ENCODE measurements at regions not wholly inside any gene's neighbourhood (a gene's known extent, or its start where the extent isn't known, plus 50 kb on each side); places are given as distances from the start of the nearest gene placed in this dataset.
"Not testable (repeated sequence)": the region's sequence is repeated elsewhere in the genome, so short reads cannot be mapped to it uniquely, and the experiment has no call there.

DNA sequence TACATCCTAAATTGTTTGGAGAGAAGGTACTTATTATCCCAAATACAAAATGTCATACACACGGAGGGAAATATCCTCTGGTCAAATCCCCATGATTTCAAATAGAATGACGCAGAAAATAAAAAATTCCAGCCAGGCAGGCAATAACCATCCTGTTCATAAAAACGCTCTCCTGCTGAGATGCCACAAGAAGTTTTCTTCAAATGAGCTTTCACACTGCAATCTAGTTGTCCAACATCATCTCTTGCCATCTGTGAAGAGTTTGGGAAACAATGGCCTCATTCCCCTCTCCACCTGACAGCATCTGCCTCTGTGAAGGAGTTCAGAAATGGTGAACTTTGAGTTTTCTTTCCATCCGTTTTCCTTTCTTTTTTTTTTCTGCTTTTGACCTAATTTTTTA, 83.3 kb upstream of the SLC30A5 start:
- H3K36me3 Mint-ChIP-seq = no peaks in the 10 kb centered on the region
- no peak overlapping the region for H3K4me3 Mint-ChIP-seq
- CTCF ChIA-PET = no interaction called here
- peaks cover 43% of the 10 kb centered on the region for H3K27me3 Mint-ChIP-seq
- no peaks in the 10 kb centered on the region for H3K4me1 Mint-ChIP-seq
- no peak overlapping the region for H3K27ac Mint-ChIP-seq
- no peak for DNase-seq
- H3K9me3 Mint-ChIP-seq = no peaks in the 10 kb centered on the region

DNA sequence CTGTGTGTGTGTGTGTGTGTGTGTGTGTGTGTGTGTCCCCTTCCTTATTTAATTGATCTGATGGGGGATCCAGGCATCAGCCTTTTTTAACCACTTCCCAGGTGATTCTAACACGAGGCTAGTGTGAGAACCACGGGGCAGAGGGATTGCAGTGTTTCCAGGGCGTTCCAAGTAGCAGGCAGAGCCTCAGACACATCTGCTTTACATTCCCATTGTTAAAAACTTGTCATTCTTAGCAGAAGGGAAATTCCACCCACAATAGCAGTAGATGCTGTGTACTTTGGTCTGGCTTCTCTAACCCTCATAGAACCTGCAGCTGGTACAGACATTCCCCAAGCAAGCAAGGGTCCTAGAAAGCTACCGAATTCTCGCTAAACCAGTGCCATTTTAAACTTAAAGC, 81.9 kb upstream of the SLC30A5 start:
- Mint-ChIP-seq H3K36me3 (no peaks in the 10 kb centered on the region), H3K27me3 (peaks cover 40% of the 10 kb centered on the region), H3K4me3 (no peak overlapping the region), H3K9me3 (no peaks in the 10 kb centered on the region), H3K27ac (no peak overlapping the region), H3K4me1 (no peaks in the 10 kb centered on the region)
- no peak for DNase-seq
- CTCF ChIA-PET = interaction anchor here (1.0 kb wide), 1 partner anchor 10 kb away, joined by 3 read pairs; no protein-coding TSS in a partner anchor

DNA sequence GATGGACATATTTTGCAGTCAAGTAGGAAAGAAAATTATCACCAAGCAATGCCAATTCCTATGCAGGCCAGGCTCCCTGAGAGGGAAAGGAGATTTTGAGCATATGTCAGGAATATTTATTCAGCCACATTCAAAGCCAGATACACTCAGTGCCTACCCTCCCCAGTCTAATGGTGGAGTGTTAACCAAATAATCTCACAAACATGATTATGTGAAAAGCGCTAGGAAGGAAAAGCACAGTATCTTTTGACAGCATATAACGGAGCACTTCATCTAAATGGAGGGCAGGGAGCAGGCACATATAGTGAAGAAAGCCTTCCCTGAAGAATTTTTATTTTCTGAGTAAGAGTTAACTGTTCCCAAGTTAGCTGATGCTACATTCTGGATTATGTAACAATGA, 80.3 kb upstream of the SLC30A5 start:
- DNase-seq = no peak
- Mint-ChIP-seq H3K4me3 (no peak overlapping the region), H3K27me3 (peaks cover 35% of the 10 kb centered on the region), H3K27ac (no peak overlapping the region), H3K4me1 (no peaks in the 10 kb centered on the region), H3K9me3 (no peaks in the 10 kb centered on the region), H3K36me3 (no peaks in the 10 kb centered on the region)
- CTCF ChIA-PET = no interaction called here

DNA sequence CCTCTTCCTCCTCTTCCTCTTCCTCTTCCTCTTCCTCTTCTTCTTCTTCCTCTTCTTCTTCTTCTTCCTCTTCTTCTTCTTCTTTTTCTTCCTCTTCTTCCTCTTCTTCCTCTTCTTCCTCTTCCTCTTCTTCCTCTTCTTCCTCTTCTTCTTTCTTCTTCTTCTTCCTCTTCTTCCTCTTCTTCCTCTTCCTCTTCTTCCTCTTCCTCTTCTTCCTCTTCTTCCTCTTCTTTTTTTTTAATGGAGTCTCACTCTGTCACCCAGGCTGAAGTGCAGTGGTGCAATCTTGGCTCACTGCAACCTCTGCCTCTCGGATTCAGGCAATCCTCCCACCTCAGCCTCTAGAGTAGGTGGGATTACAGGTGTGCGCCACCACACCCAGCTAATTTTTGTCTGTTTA, 79.8 kb upstream of the SLC30A5 start:
- H3K27ac Mint-ChIP-seq = not testable (repeated sequence)

DNA sequence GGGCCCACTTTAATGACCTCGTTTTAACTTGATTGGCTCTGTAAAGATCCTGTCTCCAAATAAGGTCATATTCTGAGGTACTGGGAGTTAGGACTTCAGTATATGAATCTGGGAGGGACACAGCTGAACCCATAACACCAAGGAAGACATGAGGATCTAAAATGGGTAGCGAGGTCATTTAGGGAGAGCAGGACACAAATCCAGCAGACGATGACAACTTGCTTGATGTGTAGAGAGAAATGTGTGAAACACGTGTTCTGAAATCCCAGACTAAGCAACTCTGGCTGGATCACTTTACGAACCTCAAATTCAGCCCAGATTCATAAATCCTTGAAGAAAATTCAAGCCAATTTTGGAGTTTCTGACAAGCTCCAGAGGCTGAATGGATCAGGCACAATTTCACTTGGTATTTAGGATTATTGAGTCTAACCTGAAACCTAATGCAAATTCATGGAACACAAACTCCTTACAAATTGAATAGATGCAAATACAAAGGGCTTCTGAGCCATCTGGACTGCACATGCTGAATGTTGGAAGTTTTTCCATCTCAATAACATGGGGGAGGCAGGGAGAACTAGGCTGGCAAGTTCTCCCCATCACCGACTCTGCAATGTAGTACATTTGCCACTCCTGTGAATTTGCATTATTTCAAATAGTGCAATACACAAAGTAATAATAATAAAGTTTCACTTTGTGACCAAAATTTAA, 74.0 kb upstream of the SLC30A5 start:
- Mint-ChIP-seq H3K36me3 (no peaks in the 10 kb centered on the region), H3K27ac (no peak overlapping the region), H3K4me1 (peaks cover 2% of the 10 kb centered on the region), H3K27me3 (peaks cover 16% of the 10 kb centered on the region), H3K4me3 (no peak overlapping the region), H3K9me3 (no peaks in the 10 kb centered on the region)
- no peak for DNase-seq
- CTCF ChIA-PET = no interaction called here

More for the DNA sequence above, 79.8 kb upstream of the SLC30A5 start:
- peaks cover 34% of the 10 kb centered on the region for H3K27me3 Mint-ChIP-seq
- H3K9me3 Mint-ChIP-seq, DNase-seq, H3K4me1 Mint-ChIP-seq, H3K4me3 Mint-ChIP-seq, H3K36me3 Mint-ChIP-seq, CTCF ChIA-PET: not testable (repeated sequence)

DNA sequence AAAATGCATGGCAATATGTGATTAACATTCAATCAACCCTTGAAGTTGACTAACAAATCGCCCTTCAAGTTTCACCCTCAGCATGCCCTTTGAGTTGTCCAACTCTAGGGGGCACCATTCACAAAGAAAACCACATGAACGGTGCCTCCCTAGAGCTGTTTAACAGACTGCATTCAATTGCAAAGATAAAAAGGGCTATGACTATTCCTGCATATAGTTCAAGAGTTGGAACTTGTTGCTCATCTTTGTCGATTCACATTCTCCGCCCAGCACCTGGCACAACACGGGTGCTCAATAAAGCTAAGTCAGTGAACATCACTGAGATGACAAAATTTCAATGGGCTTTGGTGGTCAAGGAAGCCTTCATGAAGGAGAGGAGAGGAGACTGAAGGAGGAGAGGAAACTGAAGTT, 69.6 kb upstream of the SLC30A5 start:
- peak; percentile 45 for DNase-seq
- Mint-ChIP-seq H3K4me3 (no peak overlapping the region), H3K27ac (no peak overlapping the region), H3K36me3 (no peaks in the 10 kb centered on the region), H3K9me3 (no peaks in the 10 kb centered on the region), H3K4me1 (peaks cover 2% of the 10 kb centered on the region), H3K27me3 (peaks cover 13% of the 10 kb centered on the region)
- CTCF ChIA-PET = interaction anchor here (1.4 to 2.4 kb wide), 5 partner anchors 8 to 69 kb away, joined by 5 to 7 read pairs (median 6); partner anchors contain the start of gene SLC30A5

DNA sequence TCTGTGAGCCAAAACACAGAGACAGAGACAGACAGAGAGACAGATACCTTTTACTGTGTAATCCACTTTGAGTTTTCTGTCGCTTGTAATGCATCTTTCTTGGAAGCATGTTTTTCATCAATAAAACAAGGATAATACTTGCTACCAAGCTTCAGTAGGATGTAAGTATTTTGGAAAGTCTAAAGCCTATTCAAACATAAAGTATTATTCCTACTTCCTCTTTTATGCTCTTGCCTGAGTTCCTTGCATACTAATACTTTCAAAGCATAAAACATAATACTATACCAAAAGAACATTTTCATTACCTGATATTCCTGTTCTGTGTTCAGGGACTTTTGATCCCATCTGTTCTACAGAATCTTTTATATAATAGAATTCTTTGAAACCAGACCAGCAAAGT, 64.5 kb upstream of the SLC30A5 start:
- no peak for DNase-seq
- no peaks in the 10 kb centered on the region for H3K4me1 Mint-ChIP-seq
- no peaks in the 10 kb centered on the region for H3K36me3 Mint-ChIP-seq
- H3K27ac Mint-ChIP-seq = no peak overlapping the region
- no peak overlapping the region for H3K4me3 Mint-ChIP-seq
- CTCF ChIA-PET = interaction anchor here (1.6 kb wide), 1 partner anchor 14 kb away, joined by 5 read pairs; no protein-coding TSS in a partner anchor
- H3K27me3 Mint-ChIP-seq = peaks cover 7% of the 10 kb centered on the region
- no peaks in the 10 kb centered on the region for H3K9me3 Mint-ChIP-seq

DNA sequence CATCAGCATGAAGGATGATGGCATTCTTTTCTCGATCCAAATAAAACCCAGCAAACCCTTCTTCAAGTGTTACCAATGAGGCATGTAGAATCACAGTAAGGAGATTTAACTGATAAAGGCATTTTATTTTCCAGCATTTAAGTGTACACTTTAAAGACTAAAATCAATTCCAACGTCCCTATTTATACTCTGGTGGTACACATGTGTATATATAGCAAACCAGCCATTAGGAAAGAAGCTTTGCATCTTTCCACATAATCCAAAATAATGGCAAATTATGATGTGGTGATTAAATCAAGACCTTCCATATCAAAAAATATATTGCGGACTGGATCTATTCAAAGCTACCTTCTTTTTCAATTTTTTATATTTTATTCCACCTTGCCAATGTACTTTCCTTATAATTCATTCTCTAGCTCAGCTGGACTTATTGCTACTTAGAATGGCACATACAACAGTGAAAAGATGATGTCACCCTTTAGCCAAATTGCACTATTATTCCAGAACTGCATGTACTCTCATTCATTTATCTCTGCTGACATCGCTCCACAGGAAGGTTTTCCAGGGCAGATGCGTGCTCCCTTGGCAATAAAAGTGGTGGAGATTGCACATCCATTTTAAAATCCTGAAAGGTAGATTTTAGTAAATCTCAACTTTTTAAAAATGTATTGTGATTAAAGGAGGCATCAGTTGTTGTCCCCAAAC, 63.3 kb upstream of the SLC30A5 start:
- Mint-ChIP-seq H3K27ac (no peak overlapping the region), H3K27me3 (peaks cover 4% of the 10 kb centered on the region), H3K4me3 (no peak overlapping the region), H3K9me3 (no peaks in the 10 kb centered on the region), H3K4me1 (no peaks in the 10 kb centered on the region), H3K36me3 (no peaks in the 10 kb centered on the region)
- no peak for DNase-seq
- CTCF ChIA-PET = interaction anchor here (1.6 kb wide), 1 partner anchor 13 kb away, joined by 5 read pairs; no protein-coding TSS in a partner anchor

DNA sequence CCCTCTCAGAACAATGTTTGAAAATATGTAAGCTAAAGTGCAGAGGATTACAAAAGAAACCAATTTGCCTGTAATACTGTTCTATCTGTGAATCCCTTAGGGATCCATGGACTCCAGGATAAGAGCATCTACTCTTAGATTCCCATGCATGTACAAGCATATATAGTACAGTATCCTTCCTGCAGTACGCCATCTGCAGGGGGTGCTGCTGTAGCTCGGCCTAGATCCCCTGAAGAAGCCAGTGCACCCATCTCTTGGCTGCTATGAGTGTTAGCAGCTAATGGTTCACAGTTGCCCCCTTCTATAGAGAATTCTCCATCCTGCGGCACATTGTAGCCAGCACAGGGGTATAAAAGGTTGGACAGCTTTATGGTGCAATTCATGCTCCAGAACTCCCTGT, 61.8 kb upstream of the SLC30A5 start:
- Mint-ChIP-seq H3K27me3 (peaks cover 12% of the 10 kb centered on the region), H3K4me3 (no peak overlapping the region)

DNA sequence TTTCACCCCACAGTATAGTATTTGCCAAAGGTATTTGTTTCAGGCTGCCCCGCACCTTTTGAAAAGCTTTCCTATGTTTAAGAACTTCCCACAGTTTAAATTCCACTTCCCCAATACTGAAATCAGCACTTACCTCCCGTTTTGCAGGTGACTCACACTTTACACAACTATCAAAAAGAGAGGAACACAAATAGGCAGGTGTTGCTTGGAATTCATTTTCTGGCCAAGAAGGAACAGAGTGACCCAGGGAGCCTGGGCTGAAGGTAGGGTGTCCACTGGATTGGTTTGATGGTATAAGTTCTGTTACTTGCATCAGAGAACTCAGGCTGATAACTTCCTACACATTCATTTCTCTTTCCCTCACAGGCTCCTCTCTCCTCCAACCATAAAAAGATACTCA, 60.1 kb upstream of the SLC30A5 start:
- Mint-ChIP-seq H3K27me3 (peaks cover 12% of the 10 kb centered on the region), H3K36me3 (no peaks in the 10 kb centered on the region), H3K4me3 (no peak overlapping the region), H3K9me3 (no peaks in the 10 kb centered on the region), H3K27ac (no peak overlapping the region), H3K4me1 (no peaks in the 10 kb centered on the region)
- CTCF ChIA-PET = interaction anchor here (1.9 kb wide), 1 partner anchor 10 kb away, joined by 5 read pairs; no protein-coding TSS in a partner anchor
- no peak for DNase-seq

More for the DNA sequence above, 61.8 kb upstream of the SLC30A5 start:
- no peaks in the 10 kb centered on the region for H3K9me3 Mint-ChIP-seq
- CTCF ChIA-PET = interaction anchor here (1.7 kb wide), 1 partner anchor 8 kb away, joined by 7 read pairs; no protein-coding TSS in a partner anchor
- no peaks in the 10 kb centered on the region for H3K36me3 Mint-ChIP-seq
- H3K27ac Mint-ChIP-seq = no peak overlapping the region
- no peak for DNase-seq
- H3K4me1 Mint-ChIP-seq = no peaks in the 10 kb centered on the region

DNA sequence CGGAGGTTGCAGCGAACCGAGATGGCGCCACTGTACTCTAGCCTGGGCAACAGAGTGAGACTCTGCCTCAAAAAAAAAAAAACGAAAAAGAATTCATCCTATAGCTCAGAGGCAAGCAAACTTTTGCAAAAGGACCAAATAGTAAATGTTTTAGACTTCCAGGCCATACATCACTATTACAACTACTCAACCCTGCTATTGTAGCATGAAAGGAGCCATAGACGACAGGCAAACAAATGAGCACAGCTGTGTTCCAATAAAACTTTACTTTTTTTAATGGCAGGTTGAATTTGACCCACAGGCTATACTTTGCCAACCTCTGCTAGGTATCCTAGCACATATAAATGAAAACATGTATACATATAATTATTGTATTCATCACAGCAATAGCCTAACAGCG, 58.9 kb upstream of the SLC30A5 start:
- H3K9me3 Mint-ChIP-seq = no peaks in the 10 kb centered on the region
- CTCF ChIA-PET = interaction anchor here (1.0 to 1.9 kb wide), 2 partner anchors 8 to 11 kb away, joined by 5 read pairs; no protein-coding TSS in a partner anchor
- DNase-seq = no peak
- no peaks in the 10 kb centered on the region for H3K4me1 Mint-ChIP-seq
- H3K27me3 Mint-ChIP-seq = peaks cover 12% of the 10 kb centered on the region
- H3K27ac Mint-ChIP-seq = no peak overlapping the region
- H3K4me3 Mint-ChIP-seq = no peak overlapping the region
- H3K36me3 Mint-ChIP-seq = no peaks in the 10 kb centered on the region

DNA sequence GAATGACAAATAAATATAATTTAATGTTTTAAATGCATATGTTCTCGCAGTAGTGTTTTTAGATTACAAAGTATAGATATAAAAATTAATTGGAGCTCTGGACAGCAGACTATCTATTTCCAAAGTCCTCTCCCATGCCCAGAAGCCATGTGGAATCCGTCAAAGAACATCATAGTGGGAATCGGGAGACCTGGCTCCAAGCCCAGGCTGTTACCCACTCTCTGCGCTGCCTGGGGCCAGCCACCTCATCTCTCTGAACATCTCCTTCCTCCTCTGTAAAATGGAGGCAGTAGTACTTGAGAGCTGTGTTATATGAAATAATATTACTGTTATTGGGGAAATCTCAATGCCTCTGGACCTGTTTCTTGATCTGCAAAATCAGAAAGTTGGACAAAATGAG, 58.1 kb upstream of the SLC30A5 start:
- DNase-seq = no peak
- Mint-ChIP-seq H3K36me3 (no peaks in the 10 kb centered on the region), H3K27ac (no peak overlapping the region), H3K27me3 (peaks cover 12% of the 10 kb centered on the region), H3K4me1 (no peaks in the 10 kb centered on the region), H3K9me3 (no peaks in the 10 kb centered on the region), H3K4me3 (no peak overlapping the region)
- CTCF ChIA-PET = interaction anchor here (1.9 kb wide), 1 partner anchor 12 kb away, joined by 5 read pairs; no protein-coding TSS in a partner anchor

DNA sequence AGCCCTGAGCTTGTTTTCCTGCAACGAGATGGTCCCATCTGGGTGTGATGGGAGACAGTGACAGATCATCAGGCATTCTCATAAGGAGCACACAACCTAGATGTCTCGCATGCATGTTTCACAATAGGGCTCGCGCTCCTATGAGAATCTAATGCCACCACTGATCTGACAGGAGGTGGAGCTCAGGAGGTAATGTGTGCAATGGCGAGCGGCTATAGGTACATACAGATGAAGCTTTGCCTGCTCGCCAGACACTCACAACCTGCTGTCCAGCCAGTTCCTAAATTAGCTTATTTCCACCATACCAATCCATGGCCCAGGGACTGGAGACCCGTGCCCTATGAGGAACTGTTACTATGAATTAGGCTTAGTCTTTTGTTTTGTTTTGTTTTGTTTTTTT, 55.3 kb upstream of the SLC30A5 start:
- DNase-seq = no peak
- H3K4me1 Mint-ChIP-seq = peaks cover 10% of the 10 kb centered on the region
- CTCF ChIA-PET = interaction anchor here (0.8 to 1.1 kb wide), 2 partner anchors 9 to 11 kb away, joined by 3 to 4 read pairs; no protein-coding TSS in a partner anchor

DNA sequence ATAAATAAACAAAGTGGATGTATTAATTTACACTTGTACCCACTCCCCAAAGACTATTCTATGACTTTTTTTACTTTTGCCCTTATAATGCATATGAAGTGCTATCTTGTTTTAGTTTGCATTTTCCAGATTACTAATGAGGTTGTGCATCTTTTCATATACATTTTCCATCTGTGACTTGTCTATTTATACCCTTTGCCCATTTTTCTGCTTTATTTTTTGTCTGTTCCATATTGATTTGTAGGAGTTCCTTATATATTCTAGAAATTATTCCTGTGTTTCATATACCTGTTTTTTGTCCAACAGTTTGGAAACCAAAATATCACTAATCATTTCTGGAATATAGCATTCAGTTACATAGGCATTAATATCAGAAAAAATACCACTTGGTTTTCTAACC, 54.0 kb upstream of the SLC30A5 start:
- H3K36me3 Mint-ChIP-seq = no peaks in the 10 kb centered on the region
- no peak overlapping the region for H3K27ac Mint-ChIP-seq
- CTCF ChIA-PET = no interaction called here
- peaks cover 9% of the 10 kb centered on the region for H3K27me3 Mint-ChIP-seq
- H3K4me1 Mint-ChIP-seq = peaks cover 14% of the 10 kb centered on the region
- no peaks in the 10 kb centered on the region for H3K9me3 Mint-ChIP-seq
- DNase-seq = no peak
- no peak overlapping the region for H3K4me3 Mint-ChIP-seq

More for the DNA sequence above, 55.3 kb upstream of the SLC30A5 start:
- Mint-ChIP-seq H3K27ac (no peak overlapping the region), H3K4me3 (no peak overlapping the region), H3K27me3 (peaks cover 9% of the 10 kb centered on the region), H3K9me3 (no peaks in the 10 kb centered on the region), H3K36me3 (no peaks in the 10 kb centered on the region)

All from activated naive CD4-positive, alpha-beta T cell treated with anti-CD3 and anti-CD28 coated beads, Interleukin-2, amount 10 ng/mL, durations not matched to agents 7 days and 5 days (primary cell).